NCI-H2107 treated with DMSO at 0.1 percent for 48 hours (cell line): ENCODE measurements at regions not wholly inside any gene's neighbourhood (a gene's known extent, or its start where the extent isn't known, plus 50 kb on each side); places are given as distances from the start of the nearest gene placed in this dataset.

Source experiments
- DNase-seq: peaks from one replicate; lab custom pipeline; 2025; ENCODE audit not compliant: unreplicated experiment; lab: John Stamatoyannopoulos, UW

DNA sequence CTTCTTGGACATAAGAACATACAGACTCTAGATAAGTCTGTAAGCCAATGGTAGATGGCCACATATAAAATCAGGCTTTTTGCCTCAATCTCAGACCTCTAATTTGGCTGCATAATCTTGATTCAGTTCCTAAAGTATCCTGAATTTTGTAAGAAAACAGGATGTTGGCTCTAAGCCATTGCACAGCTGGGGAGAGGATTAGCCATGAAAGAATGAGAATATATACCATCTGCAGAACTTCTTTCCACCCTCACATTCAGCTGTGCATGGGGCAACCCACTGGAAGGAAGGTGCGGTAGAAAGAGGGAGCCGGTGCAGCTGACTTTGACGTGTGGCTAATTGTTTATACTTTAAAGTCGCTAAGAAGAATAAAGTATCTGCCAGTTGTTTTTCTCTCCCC lies 1061.6 kb upstream of the FAM98A start:
- DNase-seq: no peak

DNA sequence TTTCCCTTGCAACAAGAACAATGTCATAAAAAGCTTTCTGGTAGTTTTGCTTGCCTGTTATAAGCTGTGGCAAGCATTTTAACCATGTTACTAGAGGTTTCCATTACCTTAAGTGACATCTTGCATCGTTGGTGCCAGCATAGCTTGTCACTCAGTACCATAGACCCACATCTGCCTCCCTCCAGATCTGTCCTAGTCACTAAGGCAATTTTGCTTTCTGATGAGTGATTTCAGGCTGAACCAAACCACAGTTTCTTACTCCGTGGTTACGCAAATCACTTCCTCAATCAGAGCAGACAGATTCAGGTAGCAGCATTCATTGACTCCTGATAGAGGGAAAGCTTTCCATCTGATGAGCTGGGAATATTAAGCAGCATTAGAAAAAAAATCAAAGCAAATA lies 1057.5 kb upstream of the FAM98A start:
- DNase-seq: no peak

DNA sequence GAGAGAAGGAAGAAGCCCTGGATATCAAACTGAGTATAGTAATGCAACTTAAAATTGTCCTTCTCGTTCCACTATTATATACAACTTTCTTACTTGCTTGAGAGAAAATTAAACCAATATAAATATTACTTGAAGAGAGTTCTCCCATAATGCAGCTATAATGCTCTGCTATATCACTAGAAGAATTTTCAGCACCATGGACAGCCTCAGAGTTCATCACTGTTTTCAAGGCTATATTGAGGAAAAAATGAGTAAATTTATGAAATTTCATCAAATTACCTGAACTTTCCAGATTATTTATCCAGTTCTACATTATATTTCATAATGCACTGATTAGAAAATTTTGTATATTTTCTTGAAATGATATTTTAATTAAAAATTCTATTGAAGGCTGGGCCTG lies 1053.5 kb upstream of the FAM98A start:
- no peak for DNase-seq

DNA sequence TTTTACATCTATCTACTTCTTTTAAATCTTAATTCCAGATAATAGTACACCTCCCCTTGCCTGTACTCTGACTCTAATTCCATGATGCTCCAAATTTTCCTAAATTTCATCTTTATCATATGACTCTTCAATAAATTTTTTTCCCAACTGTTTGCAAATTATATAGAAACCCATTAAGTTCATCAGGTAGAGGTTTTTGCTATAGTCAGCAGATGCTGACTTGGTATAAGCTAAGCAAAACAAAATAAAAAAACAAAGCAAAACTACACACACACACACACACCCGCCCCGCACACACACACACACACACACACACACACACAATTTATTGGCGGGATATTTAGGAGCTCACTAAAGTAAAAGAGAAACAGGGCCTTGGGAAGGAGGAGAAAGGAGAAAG lies 1047.8 kb upstream of the FAM98A start:
- DNase-seq: no peak

DNA sequence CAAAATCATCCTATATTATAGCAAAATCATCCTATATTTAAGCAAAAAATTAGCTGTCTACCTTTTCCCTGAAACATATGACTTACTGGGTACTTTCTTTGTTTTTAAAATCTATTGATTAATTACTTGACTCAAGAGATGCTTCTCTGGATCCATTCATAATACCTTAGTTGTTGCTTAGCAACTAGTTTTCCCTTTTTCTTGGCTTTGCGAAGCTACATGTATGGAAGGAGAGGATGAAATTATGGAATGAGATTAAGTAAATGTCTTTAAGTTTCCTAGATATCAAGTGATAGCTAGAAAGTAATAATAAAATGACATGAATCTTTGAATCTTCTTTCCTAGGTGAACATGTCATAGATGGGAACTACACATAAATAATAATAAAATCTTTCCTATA lies 1033.2 kb upstream of the FAM98A start:
- no peak for DNase-seq

DNA sequence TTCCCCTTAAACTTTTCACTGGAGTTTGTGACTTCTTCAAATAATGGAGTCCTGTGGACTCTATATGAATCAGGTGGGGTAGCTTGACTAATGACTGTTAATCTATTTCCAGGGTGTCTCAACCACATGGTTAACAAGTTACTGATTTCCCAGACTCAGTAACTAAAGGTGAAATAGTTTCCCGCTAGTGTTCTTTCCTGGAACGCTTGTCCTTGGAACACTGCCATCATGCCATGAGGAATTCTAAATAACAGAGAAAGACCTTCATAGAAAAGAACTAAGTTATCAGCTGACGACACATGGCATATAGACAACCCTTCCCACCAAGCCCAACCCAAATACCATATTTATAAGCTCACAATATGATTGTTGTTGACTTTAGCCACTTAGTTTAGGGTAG lies 1027.9 kb upstream of the FAM98A start:
- DNase-seq: no peak

DNA sequence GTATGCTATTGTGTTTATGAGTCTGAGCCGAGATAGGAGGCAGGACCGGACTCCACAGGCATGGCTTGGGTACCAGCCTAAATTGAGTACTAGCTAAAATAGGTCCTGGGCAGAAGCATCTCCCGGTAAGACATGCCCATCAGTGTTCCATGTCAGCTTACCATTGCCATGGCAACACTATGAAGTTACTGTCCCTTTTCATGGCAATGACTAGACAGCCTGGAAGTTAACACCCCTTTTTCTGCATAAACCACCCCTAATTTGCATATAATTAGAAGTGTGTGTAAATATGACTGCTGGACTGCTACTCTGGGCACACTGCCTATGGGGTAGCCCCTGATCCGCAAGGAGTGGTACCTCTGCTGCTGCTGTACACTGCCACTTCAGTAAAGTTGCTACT lies 1005.1 kb upstream of the FAM98A start:
- DNase-seq: no peak

DNA sequence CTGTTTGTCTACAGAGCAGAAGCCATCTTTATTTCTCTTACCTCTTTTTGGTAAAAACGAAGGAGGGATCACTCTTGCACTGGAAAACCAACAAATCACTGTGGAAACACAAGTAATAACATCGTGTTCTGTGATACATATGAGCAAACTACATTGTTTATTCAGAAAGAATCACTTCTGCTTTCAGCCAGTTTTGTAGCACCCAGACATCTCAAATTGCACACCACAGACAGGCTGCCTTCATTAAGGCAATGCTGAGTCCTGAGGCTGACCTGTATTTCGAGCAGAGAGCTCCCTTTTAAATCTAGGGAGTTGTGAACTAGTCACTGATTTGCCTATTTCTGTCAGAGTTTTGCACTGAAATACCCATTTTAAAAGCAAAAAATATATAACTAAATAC lies 1003.2 kb upstream of the FAM98A start:
- DNase-seq: no peak

DNA sequence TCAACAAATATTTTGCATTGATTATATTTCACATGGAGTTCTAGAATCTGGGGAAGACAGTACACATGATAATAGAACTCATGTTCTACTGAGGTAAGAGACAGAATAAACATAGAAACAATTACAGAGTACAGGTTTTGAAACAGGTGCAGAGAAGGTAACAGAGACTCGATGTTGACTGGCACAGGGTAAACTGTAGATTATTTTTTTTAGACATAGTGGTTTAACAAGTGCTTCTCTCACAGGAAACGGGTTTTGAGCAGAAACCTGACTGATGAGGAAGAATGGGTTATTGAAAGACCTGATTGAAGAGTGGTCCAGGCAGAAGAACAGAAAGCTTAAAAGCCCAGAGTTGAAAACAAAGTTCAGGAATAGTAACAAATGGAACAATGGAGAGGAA lies 1002.5 kb upstream of the FAM98A start:
- no peak for DNase-seq

DNA sequence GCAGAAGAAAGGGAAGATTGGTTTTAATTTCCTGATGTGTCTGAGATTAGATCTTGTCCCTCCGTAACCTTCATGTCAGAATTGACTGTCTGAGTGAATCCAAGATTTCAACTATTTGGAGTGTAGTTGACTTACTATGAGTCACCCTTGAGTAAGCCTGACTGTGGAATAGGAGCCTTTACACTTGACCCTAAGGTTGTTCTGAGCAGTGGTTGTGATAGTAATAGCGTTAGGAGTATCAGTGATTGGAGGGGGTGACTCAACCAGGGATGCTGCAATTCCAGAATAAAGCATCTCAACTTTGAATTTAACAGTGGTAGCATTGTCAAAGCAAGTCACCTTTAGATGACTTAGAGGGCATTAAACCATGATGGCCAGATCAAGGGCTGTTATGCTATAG lies 979.5 kb upstream of the FAM98A start:
- DNase-seq: no peak

DNA sequence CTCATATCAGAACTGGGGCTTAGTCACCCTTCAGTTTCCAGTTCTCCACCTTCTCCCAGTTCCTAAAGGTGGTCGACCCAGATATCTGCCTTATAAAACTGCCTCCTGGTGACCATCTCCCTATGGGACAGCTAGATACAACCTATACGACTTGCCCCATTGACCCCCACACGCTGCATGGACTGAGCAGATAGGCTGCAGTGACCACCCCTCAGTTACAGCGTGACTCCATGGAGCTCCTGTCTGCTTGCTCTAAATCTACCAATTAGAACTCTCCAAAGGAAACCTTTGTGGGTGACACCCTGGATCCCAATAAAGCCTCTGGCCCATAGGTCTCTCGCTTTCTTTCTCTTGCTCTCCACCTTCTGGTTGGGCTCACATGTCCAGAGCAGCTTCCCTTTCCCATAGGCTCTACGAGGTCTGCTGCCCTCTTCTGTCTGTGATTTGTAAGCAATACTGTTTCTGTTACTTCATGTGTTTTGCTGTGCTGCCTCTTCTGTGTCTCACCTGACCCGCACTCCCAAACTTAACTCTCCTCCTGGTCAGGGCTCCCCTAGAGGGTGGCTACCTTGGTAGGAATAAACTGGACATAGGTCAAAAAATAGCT lies 971.3 kb upstream of the FAM98A start:
- peak; percentile 4 for DNase-seq

DNA sequence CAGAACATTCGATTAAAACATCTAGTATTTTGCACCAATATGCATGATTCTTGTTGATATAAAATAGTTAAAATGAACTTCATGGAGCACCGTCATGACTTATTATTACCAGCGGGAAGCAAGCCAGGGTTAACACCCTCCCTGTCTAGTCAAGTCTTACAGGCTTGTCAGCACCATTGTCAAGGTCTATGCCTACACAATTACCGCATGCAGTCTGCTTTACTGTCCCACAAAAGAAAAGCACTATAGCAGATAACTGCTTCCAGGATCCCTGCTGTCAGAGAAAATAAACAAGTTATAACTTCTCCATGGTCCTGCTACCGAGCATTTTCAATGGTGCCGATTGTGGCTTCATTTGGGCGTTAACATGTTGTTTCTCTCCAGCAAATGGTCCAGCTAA lies 968.0 kb upstream of the FAM98A start:
- no peak for DNase-seq

DNA sequence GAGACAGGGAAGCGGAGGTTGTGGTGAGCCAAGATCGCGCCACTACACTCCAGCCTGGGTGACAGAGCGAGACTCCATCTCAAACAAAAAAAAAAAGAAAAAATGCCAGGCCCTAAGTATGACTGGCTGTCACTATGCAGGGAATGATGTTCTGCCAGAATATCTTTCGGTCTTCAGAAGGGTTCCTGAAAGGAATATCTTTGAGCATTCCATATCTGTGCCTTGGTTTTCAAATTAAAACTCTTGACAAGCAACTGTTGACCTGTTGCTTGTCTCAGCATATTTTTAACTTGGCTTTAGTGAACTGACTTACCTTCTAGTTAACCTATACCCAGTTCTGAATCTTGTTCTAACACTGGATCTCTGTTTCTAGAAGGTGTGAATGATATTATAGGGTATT lies 953.2 kb upstream of the FAM98A start:
- no peak for DNase-seq

DNA sequence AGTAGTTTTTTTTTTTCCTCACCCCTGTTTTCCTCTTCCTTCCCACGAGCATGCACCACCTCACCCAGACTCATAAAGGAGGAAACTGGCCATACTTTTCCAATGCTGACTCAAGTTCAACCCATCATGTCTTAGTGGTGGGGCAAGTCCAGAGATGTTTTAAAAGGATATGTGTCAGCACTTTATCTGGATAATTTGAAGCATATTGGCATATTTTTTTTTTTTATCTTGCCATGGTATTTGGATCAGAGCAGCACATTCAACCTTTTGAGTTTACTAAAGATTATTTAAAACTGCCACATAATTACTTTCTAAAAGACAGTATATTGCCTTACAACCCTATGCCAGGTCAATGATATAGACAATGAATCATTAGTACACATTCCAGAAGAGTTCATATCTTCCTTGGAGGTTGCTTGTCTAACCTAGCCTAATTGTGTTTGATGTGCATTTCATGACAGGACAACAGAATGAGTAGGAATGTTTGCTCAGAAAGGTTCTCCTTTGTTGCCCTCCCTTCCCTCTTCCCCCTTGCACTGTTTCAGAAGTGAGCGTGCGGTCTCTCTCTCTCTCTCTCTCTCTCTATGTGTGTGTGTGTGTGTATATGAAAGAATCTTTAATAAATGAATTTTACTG lies 950.7 kb upstream of the FAM98A start:
- DNase-seq: no peak

DNA sequence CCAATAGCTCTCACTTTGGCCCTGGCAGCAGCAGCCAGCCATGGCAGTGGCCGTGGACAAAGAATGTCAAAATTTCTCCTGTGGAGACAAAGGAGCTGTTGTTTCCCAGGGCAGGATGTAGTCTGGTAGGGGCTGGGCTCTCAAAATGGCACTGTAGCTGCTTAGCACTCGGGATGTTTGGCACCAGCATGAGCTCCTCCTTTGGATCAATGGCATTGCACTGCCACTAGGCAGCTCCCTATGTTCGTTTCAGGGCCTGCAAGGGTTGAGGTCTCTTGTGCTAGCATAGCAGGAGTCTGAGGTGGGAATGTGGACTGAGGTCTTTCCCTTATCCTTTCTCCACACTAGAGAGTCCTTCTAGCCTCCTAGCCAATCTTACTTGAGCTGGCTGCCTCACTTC lies 948.8 kb upstream of the FAM98A start:
- DNase-seq: no peak

DNA sequence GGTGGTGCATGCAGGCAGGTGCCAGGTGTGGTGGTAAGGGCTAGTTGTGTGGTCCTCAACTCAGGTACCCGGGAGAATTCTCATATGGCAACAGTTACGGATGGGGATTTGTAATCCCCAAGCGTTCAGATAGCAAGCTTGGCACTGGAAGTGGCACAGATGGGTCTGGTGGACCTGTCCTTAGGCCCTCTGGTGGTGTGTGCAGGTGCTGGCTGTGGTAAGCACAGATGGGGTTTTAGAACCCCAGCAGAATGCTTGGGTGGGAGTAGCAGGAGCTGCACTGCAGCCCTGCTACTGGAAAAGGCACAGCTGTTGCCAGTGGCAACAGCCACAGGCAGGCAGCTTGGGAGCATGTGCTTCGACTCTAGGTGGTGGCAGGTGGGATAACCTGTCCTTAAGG lies 948.2 kb upstream of the FAM98A start:
- DNase-seq: no peak

DNA sequence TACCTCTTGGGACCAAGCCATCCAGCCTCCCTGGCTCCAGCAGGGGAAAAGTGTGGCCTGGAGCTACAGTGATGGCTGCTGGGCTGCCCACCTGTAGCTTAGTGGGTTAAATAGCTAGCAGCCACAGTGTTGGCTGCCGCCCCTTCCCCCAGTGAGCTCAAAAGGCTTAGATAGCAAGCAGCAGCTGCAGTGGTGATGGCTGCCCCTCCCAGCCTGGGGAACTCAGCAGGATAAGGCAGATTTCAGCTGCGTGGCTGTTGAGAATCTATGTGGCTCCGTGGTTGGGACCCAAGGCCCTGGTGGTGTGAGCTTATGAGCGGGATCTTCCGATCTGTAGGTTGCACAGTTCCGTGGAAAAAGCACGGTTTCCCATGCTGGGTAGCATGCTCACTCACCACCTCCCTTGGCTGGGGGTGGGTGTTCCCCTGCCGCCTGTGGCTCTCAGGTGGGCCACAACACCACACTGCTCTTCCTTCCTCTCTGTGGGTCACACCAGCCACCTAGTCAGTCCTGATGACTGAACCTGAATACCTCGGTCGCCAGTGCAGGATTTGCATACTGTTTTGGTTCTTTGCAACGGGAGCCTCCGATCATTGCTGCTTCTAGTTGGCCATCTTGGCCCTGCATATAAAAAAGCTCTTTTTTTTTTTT lies 946.5 kb upstream of the FAM98A start:
- no peak for DNase-seq

DNA sequence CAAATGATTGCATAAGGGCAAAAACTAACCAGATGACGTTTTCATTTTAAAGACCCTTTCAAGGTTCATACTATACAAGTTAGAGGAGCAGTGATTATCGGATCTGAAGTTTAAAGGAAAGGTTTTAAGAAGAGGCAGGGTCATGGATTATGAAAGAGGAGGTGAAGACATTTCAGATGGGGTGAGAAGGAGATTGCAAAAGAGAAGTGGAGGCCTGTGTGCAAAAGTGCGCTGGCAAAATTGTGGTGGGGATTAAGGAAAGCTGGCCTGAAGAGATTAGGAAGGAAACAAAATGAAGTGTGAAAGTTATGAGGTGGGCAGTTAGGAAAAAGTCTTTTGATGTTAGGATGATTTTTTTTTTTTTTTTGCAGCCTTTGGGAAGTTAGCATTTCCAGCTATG lies 935.7 kb upstream of the FAM98A start:
- DNase-seq: no peak

DNA sequence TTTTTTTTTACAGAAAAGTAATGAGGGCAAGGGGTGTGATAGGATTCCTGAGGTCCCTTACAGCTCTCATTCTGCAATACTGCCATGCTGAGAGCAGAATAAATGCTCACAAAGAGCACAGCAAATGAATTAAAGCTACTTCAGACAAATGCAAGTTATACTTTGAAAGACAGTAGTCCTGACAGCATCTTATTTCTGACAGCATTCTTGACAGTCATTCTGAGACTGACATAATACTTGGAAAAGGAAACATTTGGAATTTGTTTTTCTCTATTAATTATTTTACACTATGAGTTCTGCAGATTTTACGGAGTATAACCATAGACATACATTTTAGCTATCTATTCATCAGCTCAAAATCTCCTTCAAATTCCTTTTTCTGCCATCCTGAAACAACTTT lies 935.2 kb upstream of the FAM98A start:
- DNase-seq: no peak

DNA sequence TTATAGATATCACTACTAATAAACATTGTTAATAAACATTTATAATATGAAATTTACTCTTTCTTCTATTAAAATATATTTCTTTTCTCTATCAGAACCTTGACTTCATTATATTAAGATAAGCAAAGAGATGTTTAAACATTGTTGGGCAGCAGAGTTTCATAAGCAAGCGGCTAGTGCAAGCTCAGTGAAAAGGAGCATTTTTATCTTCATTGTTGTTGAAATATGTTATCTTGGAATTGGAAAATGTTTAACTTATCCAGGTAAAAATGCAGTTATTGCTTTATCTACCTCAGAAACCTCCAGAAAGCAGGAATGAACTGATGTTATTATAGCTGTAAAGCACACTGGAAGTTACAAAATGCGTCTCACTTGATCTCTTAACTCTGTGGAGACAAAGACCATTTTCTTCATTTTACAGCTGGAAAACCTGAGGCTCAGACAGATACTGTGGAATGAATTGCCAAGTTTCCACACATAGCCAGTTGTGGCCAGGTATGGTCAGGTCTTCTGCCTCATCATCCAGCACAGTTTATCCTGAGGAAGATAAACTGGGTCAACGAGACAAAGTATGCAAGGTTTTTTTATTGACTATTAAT lies 934.6 kb upstream of the FAM98A start:
- no peak for DNase-seq

DNA sequence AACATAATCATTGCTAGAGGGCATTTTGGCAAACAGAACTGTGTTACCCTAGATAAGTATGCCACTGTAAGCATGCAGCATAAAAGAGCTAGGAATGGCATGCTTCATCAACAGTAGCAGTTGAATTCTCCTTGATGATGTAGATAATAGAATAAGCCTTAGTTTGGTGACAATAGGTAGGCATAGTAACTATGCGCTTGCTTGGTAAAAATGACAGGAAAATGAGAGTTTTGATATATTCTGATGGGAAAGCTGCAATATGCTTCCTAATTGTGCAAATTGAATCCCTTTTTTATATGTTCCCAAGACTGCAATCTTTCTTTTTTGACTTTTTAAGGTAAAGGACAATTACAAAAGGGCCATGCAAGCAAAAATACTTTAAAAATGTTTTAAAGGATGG lies 930.9 kb upstream of the FAM98A start:
- DNase-seq: no peak

DNA sequence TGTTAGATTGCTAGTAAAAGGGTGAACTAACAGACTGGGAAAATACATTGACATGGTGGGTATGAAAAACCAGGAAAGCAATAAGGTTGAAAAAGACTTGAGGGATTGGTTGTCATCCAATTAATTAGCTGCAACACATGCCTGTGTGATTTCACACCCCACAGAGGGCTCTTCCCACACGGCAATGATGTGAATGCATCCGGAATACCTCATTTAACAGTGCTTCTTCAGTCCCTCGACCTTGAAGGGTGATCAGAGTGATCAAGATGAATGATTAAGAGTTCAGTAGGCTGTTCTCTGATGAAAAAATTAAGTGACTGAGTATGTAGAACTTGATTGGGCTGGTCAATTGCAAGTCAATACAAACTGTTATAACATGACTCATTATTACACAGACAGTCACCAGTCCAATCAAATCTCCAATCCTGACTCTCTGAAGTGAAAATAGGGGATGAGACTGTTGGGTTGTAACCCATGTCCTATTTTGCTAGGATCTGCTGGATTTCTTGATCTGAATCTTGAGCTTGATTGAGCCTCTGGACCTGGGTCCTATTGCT lies 924.9 kb upstream of the FAM98A start:
- no peak for DNase-seq
